ENCODE measurements at regions not wholly inside any gene's neighbourhood (a gene's known extent, or its start where the extent isn't known, plus 50 kb on each side); places are given as distances from the start of the nearest gene placed in this dataset.

DNA sequence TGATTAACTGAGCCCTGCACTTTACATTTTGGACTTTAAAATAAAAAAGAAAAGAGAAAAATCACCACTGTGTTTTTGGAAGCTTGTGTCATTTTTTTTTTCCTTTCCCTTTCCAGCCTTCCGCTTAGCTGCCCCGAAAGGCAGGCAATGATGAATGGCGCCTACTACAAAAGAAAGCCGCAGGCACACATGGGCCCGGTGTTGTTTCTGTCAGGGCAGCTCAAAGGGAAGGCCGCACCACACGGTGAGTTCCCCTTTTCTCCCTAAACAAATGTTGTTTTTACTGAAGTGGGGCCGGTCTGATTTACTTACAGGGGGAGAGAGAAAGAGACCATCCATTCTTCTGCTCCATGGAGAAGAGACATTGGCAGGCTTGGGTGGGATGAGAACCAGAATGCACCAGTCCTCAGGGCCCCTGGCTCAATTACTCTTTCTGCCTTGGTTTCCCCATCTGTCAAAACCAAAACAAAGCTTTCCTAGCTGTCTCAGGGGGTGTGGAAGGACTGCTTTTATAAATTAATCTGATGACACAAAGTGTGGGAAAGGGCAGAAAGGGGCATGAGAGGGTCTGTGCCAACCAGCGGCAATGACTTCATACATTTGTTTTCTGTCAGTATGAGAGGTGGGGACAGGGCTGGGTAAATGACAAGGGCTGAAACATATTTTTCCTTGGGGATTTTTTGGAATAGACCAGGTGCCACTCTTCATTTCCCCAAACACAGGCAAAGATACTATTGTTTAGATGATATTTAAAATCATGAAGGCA is 91.4 kb upstream of the PLXNA2 start:
- no peak overlapping the region for H3K27ac ChIP-seq (ENCODE audit: low read depth, low read length, poor library complexity, severe bottlenecking)
- no peaks in the 10 kb centered on the region for H4K20me1 ChIP-seq (ENCODE audit: insufficient read depth, low read length)
- no peaks in the 10 kb centered on the region for H3K36me3 ChIP-seq (ENCODE audit: insufficient read depth, low read length)
- H3K4me2 ChIP-seq (ENCODE audit: low read length), result no peak overlapping the region
- H3K9me3 ChIP-seq (ENCODE audit: low read length), result no peaks in the 10 kb centered on the region
- no peak overlapping the region for H3K4me3 ChIP-seq (ENCODE audit: low read depth, low read length, poor library complexity, severe bottlenecking)
- H3K79me2 ChIP-seq (ENCODE audit: insufficient read depth, low read depth, low read length), result no peaks in the 10 kb centered on the region
- BruUV-seq (replicated peaks), result no TSS peak
- TF ChIP-seq, protein P1, sequence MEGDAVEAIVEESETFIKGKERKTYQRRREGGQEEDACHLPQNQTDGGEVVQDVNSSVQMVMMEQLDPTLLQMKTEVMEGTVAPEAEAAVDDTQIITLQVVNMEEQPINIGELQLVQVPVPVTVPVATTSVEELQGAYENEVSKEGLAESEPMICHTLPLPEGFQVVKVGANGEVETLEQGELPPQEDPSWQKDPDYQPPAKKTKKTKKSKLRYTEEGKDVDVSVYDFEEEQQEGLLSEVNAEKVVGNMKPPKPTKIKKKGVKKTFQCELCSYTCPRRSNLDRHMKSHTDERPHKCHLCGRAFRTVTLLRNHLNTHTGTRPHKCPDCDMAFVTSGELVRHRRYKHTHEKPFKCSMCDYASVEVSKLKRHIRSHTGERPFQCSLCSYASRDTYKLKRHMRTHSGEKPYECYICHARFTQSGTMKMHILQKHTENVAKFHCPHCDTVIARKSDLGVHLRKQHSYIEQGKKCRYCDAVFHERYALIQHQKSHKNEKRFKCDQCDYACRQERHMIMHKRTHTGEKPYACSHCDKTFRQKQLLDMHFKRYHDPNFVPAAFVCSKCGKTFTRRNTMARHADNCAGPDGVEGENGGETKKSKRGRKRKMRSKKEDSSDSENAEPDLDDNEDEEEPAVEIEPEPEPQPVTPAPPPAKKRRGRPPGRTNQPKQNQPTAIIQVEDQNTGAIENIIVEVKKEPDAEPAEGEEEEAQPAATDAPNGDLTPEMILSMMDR (conservative IDR thresholded peaks at IDR 0.05; ENCODE audit: low read length), result no peak
- TF ChIP-seq EZH2phosphoT487 (IDR thresholded peaks at IDR 0.05; ENCODE audit: borderline replicate concordance, low read depth, low read length), result no peak
- no peak overlapping the region for H2AFZ ChIP-seq (ENCODE audit: low read length)
- ChIA-PET CTCF (ENCODE audit: unreplicated experiment) (no interaction called here), POLR2A (interaction anchor here (0.5 to 0.8 kb wide), 3 partner anchors 16 to 238 kb away, joined by 3 read pairs; no protein-coding TSS in a partner anchor)
- H3K9me2 ChIP-seq (ENCODE audit: insufficient read depth, low read length), result no peaks in the 10 kb centered on the region
- H3K4me1 ChIP-seq (ENCODE audit: insufficient read depth, low read length, poor library complexity, severe bottlenecking), result no peaks in the 10 kb centered on the region
- no peak for DNase-seq (ENCODE audit: low spot score)
- intact Hi-C loops (cut with micrococcal nuclease; ENCODE audit: unreplicated experiment), result no loop called here

- no peaks in the 10 kb centered on the region for H3K9me2 ChIP-seq (ENCODE audit: insufficient read depth, low read length)
- H3K4me3 ChIP-seq (ENCODE audit: low read depth, low read length, poor library complexity, severe bottlenecking), result no peak overlapping the region
- H3K4me2 ChIP-seq (ENCODE audit: low read length), result no peak overlapping the region
- no peaks in the 10 kb centered on the region for H3K79me2 ChIP-seq (ENCODE audit: insufficient read depth, low read depth, low read length)
- BruUV-seq (replicated peaks), result no TSS peak
- no peak for DNase-seq (ENCODE audit: low spot score)
- H3K27ac ChIP-seq (ENCODE audit: low read depth, low read length, poor library complexity, severe bottlenecking), result no peak overlapping the region
- POLR2A ChIA-PET, result interaction anchor here (0.7 to 0.8 kb wide), 2 partner anchors 30 to 279 kb away, joined by 3 to 5 read pairs; no protein-coding TSS in a partner anchor
- TF ChIP-seq, protein P1 (conservative IDR thresholded peaks at IDR 0.05; ENCODE audit: low read length), result no peak
- no peaks in the 10 kb centered on the region for H4K20me1 ChIP-seq (ENCODE audit: insufficient read depth, low read length)
- H3K9me3 ChIP-seq (ENCODE audit: low read length), result no peaks in the 10 kb centered on the region
- no peaks in the 10 kb centered on the region for H3K4me1 ChIP-seq (ENCODE audit: insufficient read depth, low read length, poor library complexity, severe bottlenecking)
- intact Hi-C loops (cut with micrococcal nuclease; ENCODE audit: unreplicated experiment), result no loop called here
- no peak overlapping the region for H2AFZ ChIP-seq (ENCODE audit: low read length)
- H3K36me3 ChIP-seq (ENCODE audit: insufficient read depth, low read length), result no peaks in the 10 kb centered on the region
- CTCF ChIA-PET (ENCODE audit: unreplicated experiment), result no interaction called here
Observed at GRCh38 chr1:208336137-208336518, 91.9 kb upstream of the PLXNA2 start.

DNA sequence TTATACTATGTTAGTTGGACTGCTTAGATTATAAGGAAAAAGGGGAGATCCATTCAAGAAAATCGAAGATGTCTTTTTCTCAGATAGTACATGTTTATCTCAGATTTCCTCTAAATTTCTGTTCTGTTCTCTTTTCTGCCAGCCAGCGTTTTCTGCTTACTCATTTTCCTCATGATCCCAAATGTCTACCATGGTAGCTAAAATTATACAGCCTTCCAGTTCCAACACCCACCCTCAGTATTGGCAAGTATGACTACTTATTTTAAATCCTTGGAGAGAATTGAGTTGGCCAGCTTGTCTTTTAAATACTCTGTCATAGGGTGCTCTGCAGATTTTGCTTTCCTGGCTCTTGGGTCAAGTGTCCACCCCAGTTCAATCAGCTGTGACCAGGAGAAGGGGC is 95.7 kb upstream of the PLXNA2 start:
- H2AFZ ChIP-seq (ENCODE audit: low read length), result no peak overlapping the region
- H3K4me3 ChIP-seq (ENCODE audit: low read depth, low read length, poor library complexity, severe bottlenecking), result no peak overlapping the region
- no peaks in the 10 kb centered on the region for H3K9me2 ChIP-seq (ENCODE audit: insufficient read depth, low read length)
- BruUV-seq (replicated peaks), result no TSS peak
- H3K36me3 ChIP-seq (ENCODE audit: insufficient read depth, low read length), result no peaks in the 10 kb centered on the region
- no peaks in the 10 kb centered on the region for H3K79me2 ChIP-seq (ENCODE audit: insufficient read depth, low read depth, low read length)
- TF ChIP-seq, protein P1 (conservative IDR thresholded peaks at IDR 0.05; ENCODE audit: low read length), result no peak
- no peak for TF ChIP-seq EZH2phosphoT487 (IDR thresholded peaks at IDR 0.05; ENCODE audit: borderline replicate concordance, low read depth, low read length)
- H3K4me2 ChIP-seq (ENCODE audit: low read length), result no peak overlapping the region
- H3K27ac ChIP-seq (ENCODE audit: low read depth, low read length, poor library complexity, severe bottlenecking), result no peak overlapping the region
- H4K20me1 ChIP-seq (ENCODE audit: insufficient read depth, low read length), result no peaks in the 10 kb centered on the region
- intact Hi-C loops (cut with micrococcal nuclease; ENCODE audit: unreplicated experiment), result no loop called here
- no peak for DNase-seq (ENCODE audit: low spot score)
- ChIA-PET POLR2A (no interaction called here), CTCF (ENCODE audit: unreplicated experiment) (no interaction called here)
- no peaks in the 10 kb centered on the region for H3K4me1 ChIP-seq (ENCODE audit: insufficient read depth, low read length, poor library complexity, severe bottlenecking)
- H3K9me3 ChIP-seq (ENCODE audit: low read length), result no peaks in the 10 kb centered on the region
